ENCODE measurements at regions not wholly inside any gene's neighbourhood (a gene's known extent, or its start where the extent isn't known, plus 50 kb on each side); places are given as distances from the start of the nearest gene placed in this dataset.

DNA sequence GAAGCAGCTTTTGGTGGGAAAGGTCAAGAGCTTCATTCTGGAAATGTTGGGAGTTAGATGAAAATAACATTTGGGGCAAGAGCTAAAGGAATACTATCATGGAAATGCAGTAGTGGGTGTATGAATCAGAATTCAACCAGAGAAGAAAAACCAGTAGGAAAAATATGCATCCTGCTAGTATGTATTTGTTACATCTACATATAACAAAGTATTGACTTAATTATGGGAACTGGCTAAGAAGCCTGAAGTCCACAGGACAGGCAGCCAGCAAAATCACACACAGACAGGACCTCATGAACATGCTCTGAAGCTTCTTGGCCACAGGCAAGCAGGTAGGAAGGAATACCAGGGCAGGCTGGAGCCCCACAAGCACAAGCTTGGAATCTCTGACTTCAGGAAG, 185.8 kb downstream of the FBXO15 start:
- DNase-seq: no peak

DNA sequence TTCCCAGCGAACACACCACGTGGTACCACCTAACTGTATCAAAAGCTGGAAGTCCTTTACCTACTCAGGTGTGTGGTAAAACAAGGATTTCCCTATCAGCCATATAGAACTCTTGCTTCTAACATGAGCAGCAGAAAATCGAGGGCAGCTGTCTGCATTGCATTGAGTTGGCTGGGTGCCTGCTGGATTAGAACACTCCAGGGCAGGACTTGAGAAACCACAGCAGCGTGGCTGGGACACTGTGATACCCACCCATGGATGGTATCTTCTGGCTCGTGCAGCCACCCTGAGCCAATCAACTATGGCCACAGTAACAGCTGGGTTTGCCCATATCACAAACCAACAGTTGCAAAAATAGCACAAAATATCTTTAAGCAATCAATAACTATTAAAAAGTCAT, 188.3 kb downstream of the FBXO15 start:
- DNase-seq: no peak

- DNase-seq: no peak
Observed at GRCh38 chr18:73954268-73954667, 193.4 kb downstream of the FBXO15 start.

- DNase-seq: no peak
Observed at GRCh38 chr18:73952296-73952946, 195.2 kb downstream of the FBXO15 start.

GRCh38 chr18:73950116-73950700, 197.4 kb downstream of the FBXO15 start:
- no peak for DNase-seq

GRCh38 chr18:73948497-73948896, 199.1 kb downstream of the FBXO15 start:
- no peak for DNase-seq

- no peak for DNase-seq
Observed at GRCh38 chr18:73948084-73948483, 199.6 kb downstream of the FBXO15 start.

- DNase-seq: no peak
Observed at GRCh38 chr18:73947180-73947921, 200.3 kb downstream of the FBXO15 start.

- no peak for DNase-seq
Observed at GRCh38 chr18:73945130-73945792, 202.4 kb downstream of the FBXO15 start.

GRCh38 chr18:73944715-73945114, 202.9 kb downstream of the FBXO15 start:
- DNase-seq: no peak

- DNase-seq: no peak
Observed at GRCh38 chr18:73943763-73944162, 203.9 kb downstream of the FBXO15 start.

DNA sequence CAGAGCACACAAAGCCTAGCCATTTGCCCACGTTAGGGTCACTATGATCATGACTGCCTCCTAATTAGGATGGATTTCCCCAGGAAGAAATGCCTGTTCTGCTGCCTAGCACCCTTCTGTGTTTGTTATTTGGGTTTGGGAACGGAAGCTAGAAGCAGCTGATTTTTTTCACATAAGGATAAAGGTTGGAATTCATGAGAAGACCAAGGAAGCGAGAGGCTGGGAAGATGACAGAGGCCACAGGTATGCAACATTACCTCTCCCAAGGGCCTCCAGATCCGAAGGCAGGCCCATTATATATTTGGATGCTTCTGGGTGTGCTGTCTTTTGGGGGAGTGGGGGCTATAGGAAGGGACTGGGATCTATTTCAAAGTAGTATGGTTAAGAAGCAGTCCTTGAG, 204.7 kb downstream of the FBXO15 start:
- DNase-seq: no peak

DNA sequence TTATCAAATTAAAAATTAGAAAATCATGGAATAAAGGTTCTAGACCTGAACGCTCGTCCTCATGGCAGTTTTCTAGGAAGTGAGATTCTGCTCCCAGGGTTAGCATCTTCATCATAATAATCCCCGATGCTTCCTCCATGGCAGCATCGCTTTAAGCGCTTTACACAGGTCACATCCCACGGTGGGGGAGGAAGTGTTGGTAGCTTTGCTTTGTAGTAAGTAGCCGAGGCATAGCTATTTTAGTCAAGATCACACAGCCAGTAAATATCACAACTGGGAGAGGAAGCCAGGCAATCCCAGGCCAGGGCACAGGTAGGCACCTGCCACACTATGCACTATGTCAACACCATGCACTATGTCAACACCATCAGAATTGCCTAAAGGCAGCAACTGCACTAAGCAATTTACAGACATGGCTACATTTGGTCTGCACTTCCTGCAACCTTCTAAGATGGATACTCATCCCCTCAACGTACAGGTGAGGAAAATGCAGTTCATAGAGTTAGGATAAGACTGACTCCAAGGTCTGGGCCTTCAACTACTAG, 205.5 kb downstream of the FBXO15 start:
- no peak for DNase-seq

- no peak for DNase-seq
Observed at GRCh38 chr18:73940721-73941120, 206.9 kb downstream of the FBXO15 start.

- no peak for DNase-seq
Observed at GRCh38 chr18:73939391-73939790, 208.2 kb downstream of the FBXO15 start.

DNA sequence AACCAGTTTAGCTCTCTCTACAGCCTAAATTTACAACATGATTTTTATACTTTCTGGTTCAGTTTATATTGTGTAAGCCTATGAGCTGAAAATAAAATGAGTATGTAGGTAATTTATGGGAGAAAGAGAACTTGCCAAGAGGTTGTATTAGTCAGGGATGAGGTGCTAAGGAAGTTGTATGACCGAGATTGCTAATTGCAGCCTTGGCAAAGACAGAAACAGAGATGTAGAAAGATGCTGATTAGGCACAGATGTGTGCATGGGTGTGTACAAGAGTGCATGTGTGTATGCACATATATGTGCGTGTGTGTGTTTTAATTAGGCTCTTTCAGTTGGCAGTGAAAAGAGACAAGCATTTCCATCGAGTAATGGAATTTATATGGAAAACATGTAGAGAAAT, 213.9 kb downstream of the FBXO15 start:
- DNase-seq: no peak

DNA sequence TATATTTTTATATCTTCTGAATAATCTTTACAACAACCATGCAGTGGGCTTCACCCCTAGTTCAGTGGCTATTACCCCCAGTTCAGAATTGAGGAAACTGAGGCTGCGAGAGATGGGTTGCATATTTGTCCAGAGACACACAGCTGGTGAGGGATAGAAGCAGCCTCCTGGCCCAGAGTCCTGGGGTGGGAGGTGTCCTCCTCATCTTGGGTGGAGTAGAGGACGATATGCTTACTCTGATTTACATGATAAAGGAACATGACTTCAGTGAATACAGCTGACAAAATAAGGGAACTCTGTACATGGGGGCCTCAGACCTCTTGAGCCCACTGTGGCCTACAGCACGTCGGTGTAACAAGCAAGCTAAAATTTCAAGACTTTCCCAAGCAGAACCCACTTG, 214.7 kb downstream of the FBXO15 start:
- DNase-seq: no peak

GRCh38 chr18:73927496-73927895, 220.1 kb downstream of the FBXO15 start:
- DNase-seq: no peak

- DNase-seq: no peak
Observed at GRCh38 chr18:73924836-73925235, 222.8 kb downstream of the FBXO15 start.

DNA sequence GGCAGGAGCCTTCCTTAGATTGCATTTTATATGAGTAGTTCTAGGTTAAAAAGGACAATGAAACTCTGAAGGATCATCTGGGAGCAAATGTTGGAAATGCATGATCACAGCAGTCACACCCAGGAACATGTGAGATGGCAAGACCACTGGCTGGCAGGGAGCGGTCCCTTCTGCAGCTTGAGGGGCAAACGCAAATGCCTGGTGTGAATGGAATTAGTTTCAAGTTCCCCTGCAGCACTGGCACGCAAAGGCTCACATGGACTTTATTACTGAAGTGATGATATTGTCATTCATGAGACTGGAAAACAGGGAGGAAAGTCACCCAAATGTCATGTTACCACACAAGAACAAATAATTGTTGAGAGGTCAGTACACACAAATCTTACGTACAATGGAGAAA, 223.3 kb downstream of the FBXO15 start:
- DNase-seq: no peak

- DNase-seq: no peak
Observed at GRCh38 chr18:73923866-73924265, 223.8 kb downstream of the FBXO15 start.

- DNase-seq: no peak
Observed at GRCh38 chr18:73920033-73920432, 227.6 kb downstream of the FBXO15 start.

- DNase-seq: no peak
Observed at GRCh38 chr18:73918816-73919215, 228.8 kb downstream of the FBXO15 start.

DNA sequence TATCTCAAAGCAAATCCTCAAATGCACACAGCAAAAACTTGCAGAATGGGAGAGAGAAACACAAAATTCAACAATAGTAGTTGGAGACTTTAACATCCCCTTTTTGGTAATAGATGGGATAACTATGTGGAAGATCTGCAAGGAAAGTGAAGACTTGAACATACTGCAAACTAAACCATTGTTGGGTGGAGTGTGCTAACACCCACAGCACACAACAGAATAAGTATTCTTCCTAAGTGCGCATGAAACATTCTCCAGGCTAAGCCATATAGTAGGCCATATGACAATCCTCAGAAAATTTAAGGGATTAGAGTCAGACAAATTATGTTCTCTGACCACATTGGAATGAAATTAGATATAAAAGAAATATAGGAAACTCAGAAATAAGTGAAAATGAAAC, 230.6 kb downstream of the FBXO15 start:
- DNase-seq: no peak
